ENCODE measurements at regions not wholly inside any gene's neighbourhood (a gene's known extent, or its start where the extent isn't known, plus 50 kb on each side); places are given as distances from the start of the nearest gene placed in this dataset.

- intact Hi-C loops (cut with micrococcal nuclease; ENCODE audit: unreplicated experiment) = no loop called here
Observed at GRCh38 chr12:97946701-97947100, 484.1 kb downstream of the RMST start.

GRCh38 chr12:97948591-97948990 lies 486.0 kb downstream of the RMST start:
- no peaks in the 10 kb centered on the region for H4K20me1 ChIP-seq (ENCODE audit: insufficient read depth, low read length)
- intact Hi-C loops (cut with micrococcal nuclease; ENCODE audit: unreplicated experiment) = no loop called here
- no peak for DNase-seq (ENCODE audit: low spot score)
- ChIA-PET CTCF (ENCODE audit: unreplicated experiment) (no interaction called here), POLR2A (no interaction called here)
- TF ChIP-seq CTCF (conservative IDR thresholded peaks at IDR 0.05; ENCODE audit: low read length) = no peak
- no peak for TF ChIP-seq EZH2phosphoT487 (IDR thresholded peaks at IDR 0.05; ENCODE audit: borderline replicate concordance, low read depth, low read length)
- BruUV-seq (replicated peaks) = no TSS peak
- no peaks in the 10 kb centered on the region for H3K79me2 ChIP-seq (ENCODE audit: insufficient read depth, low read depth, low read length)
- no peak overlapping the region for H3K27ac ChIP-seq (ENCODE audit: low read depth, low read length, poor library complexity, severe bottlenecking)
- H3K36me3 ChIP-seq (ENCODE audit: insufficient read depth, low read length) = no peaks in the 10 kb centered on the region
- H3K9me2 ChIP-seq (ENCODE audit: insufficient read depth, low read length) = no peaks in the 10 kb centered on the region
- no peaks in the 10 kb centered on the region for H3K9me3 ChIP-seq (ENCODE audit: low read length)
- peaks cover 9% of the 10 kb centered on the region for H3K4me1 ChIP-seq (ENCODE audit: insufficient read depth, low read length, poor library complexity, severe bottlenecking)
- no peak overlapping the region for H3K4me3 ChIP-seq (ENCODE audit: low read depth, low read length, poor library complexity, severe bottlenecking)
- H2AFZ ChIP-seq (ENCODE audit: low read length) = no peak overlapping the region
- H3K4me2 ChIP-seq (ENCODE audit: low read length) = no peak overlapping the region

More at GRCh38 chr12:97946701-97947100, 484.1 kb downstream of the RMST start:
- H4K20me1 ChIP-seq (ENCODE audit: insufficient read depth, low read length) = no peaks in the 10 kb centered on the region
- no peaks in the 10 kb centered on the region for H3K79me2 ChIP-seq (ENCODE audit: insufficient read depth, low read depth, low read length)
- H3K9me2 ChIP-seq (ENCODE audit: insufficient read depth, low read length) = no peaks in the 10 kb centered on the region
- no peak overlapping the region for H3K4me3 ChIP-seq (ENCODE audit: low read depth, low read length, poor library complexity, severe bottlenecking)
- POLR2A ChIA-PET = interaction anchor here (1.0 kb wide), 1 partner anchor 12 kb away, joined by 4 read pairs; no protein-coding TSS in a partner anchor
- TF ChIP-seq EZH2phosphoT487 (IDR thresholded peaks at IDR 0.05; ENCODE audit: borderline replicate concordance, low read depth, low read length) = no peak
- TF ChIP-seq CTCF (conservative IDR thresholded peaks at IDR 0.05; ENCODE audit: low read length) = no peak
- no peak overlapping the region for H3K27ac ChIP-seq (ENCODE audit: low read depth, low read length, poor library complexity, severe bottlenecking)
- no peaks in the 10 kb centered on the region for H3K36me3 ChIP-seq (ENCODE audit: insufficient read depth, low read length)
- DNase-seq (ENCODE audit: low spot score) = peak; percentile 23
- BruUV-seq (replicated peaks) = no TSS peak
- CTCF ChIA-PET (ENCODE audit: unreplicated experiment) = no interaction called here
- no peak overlapping the region for H2AFZ ChIP-seq (ENCODE audit: low read length)
- no peak overlapping the region for H3K4me2 ChIP-seq (ENCODE audit: low read length)
- H3K9me3 ChIP-seq (ENCODE audit: low read length) = no peaks in the 10 kb centered on the region
- H3K4me1 ChIP-seq (ENCODE audit: insufficient read depth, low read length, poor library complexity, severe bottlenecking) = peaks cover 9% of the 10 kb centered on the region

GRCh38 chr12:97951239-97951638 lies 488.6 kb downstream of the RMST start:
- POLR2A ChIA-PET = no interaction called here
- no peaks in the 10 kb centered on the region for H3K79me2 ChIP-seq (ENCODE audit: insufficient read depth, low read depth, low read length)
- no peak overlapping the region for H3K27ac ChIP-seq (ENCODE audit: low read depth, low read length, poor library complexity, severe bottlenecking)
- peaks cover 9% of the 10 kb centered on the region for H3K4me1 ChIP-seq (ENCODE audit: insufficient read depth, low read length, poor library complexity, severe bottlenecking)
- CTCF ChIA-PET (ENCODE audit: unreplicated experiment) = no interaction called here
- no peaks in the 10 kb centered on the region for H3K9me3 ChIP-seq (ENCODE audit: low read length)
- H3K9me2 ChIP-seq (ENCODE audit: insufficient read depth, low read length) = no peaks in the 10 kb centered on the region
- H3K4me3 ChIP-seq (ENCODE audit: low read depth, low read length, poor library complexity, severe bottlenecking) = no peak overlapping the region
- no TSS peak for BruUV-seq (replicated peaks)
- H3K36me3 ChIP-seq (ENCODE audit: insufficient read depth, low read length) = no peaks in the 10 kb centered on the region
- no peak for TF ChIP-seq EZH2phosphoT487 (IDR thresholded peaks at IDR 0.05; ENCODE audit: borderline replicate concordance, low read depth, low read length)
- TF ChIP-seq CTCF (conservative IDR thresholded peaks at IDR 0.05; ENCODE audit: low read length) = no peak
- intact Hi-C loops (cut with micrococcal nuclease; ENCODE audit: unreplicated experiment) = no loop called here
- H2AFZ ChIP-seq (ENCODE audit: low read length) = no peak overlapping the region
- H4K20me1 ChIP-seq (ENCODE audit: insufficient read depth, low read length) = no peaks in the 10 kb centered on the region
- no peak for DNase-seq (ENCODE audit: low spot score)
- H3K4me2 ChIP-seq (ENCODE audit: low read length) = no peak overlapping the region
